GM13977 (cell line): ENCODE measurements at regions not wholly inside any gene's neighbourhood (a gene's known extent, or its start where the extent isn't known, plus 50 kb on each side); places are given as distances from the start of the nearest gene placed in this dataset.

Source experiments
- DNase-seq: peaks from one replicate; pipeline ENCODE4 v3.0.0; 2012; ENCODE audit warnings: low spot score
- in situ Hi-C: fragments of 300-500 bp; cut with MboI; formaldehyde crosslinking; loops from one replicate; pipeline ENCODE4 v1.12.0; 2022; ENCODE audit warnings: low sequenced_read_pairs, low pct_unique_long_range_greater_than_20kb, mixed read lengths, inconsistent platforms; ENCODE audit not compliant: unreplicated experiment
- TF ChIP-seq, protein P1 (sequence below): IDR thresholded peaks from 2 replicates; pipeline ENCODE4 v1.5.1; 2012; ENCODE audit warnings: mild to moderate bottlenecking, control low read depth; ENCODE audit not compliant: insufficient read depth; ENCODE audit errors: extremely low read depth, missing control alignments

DNA sequence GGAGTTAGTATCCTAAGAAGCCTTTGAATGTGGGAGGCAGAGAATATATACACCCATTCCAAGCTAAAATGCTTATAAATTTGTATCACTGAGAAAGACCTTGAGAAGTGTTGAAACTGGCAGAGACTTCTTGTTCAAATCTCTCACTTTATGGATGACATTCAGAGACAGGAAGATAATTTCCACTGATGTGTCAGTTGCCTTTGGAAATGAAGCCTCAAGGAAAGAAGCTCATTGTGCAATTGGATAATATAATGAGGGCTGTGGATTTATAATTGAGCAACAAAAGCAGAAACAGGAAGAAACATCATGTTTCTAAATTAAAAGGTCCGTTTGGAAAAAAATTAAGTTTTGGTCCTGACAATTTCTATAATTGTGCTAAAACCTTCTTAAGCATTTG is 789.9 kb upstream of the IGFBP3 start:
- no peak for DNase-seq
- TF ChIP-seq, protein P1, sequence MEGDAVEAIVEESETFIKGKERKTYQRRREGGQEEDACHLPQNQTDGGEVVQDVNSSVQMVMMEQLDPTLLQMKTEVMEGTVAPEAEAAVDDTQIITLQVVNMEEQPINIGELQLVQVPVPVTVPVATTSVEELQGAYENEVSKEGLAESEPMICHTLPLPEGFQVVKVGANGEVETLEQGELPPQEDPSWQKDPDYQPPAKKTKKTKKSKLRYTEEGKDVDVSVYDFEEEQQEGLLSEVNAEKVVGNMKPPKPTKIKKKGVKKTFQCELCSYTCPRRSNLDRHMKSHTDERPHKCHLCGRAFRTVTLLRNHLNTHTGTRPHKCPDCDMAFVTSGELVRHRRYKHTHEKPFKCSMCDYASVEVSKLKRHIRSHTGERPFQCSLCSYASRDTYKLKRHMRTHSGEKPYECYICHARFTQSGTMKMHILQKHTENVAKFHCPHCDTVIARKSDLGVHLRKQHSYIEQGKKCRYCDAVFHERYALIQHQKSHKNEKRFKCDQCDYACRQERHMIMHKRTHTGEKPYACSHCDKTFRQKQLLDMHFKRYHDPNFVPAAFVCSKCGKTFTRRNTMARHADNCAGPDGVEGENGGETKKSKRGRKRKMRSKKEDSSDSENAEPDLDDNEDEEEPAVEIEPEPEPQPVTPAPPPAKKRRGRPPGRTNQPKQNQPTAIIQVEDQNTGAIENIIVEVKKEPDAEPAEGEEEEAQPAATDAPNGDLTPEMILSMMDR: no peak
- in situ Hi-C loops: no loop called here

DNA sequence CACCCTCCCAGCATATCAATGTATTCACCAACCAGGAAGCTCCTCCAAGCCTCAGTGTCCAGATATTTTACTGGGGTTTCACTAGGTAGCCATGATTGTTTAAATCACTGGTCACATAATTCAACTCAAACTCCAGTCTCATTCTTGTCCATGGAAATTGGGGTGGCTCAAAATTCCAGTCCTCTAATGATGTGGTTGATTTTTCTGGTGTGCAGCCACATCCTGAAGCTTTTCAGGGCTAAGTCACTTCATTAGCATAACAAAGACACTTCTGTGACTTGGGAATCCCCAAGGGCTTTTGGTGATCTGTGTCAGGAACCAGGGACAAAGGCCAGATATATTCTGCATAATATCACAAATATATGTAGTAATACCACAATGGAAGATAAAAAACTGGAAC is 786.9 kb upstream of the IGFBP3 start:
- DNase-seq: no peak
- TF ChIP-seq, protein P1: no peak
- in situ Hi-C loops: no loop called here

DNA sequence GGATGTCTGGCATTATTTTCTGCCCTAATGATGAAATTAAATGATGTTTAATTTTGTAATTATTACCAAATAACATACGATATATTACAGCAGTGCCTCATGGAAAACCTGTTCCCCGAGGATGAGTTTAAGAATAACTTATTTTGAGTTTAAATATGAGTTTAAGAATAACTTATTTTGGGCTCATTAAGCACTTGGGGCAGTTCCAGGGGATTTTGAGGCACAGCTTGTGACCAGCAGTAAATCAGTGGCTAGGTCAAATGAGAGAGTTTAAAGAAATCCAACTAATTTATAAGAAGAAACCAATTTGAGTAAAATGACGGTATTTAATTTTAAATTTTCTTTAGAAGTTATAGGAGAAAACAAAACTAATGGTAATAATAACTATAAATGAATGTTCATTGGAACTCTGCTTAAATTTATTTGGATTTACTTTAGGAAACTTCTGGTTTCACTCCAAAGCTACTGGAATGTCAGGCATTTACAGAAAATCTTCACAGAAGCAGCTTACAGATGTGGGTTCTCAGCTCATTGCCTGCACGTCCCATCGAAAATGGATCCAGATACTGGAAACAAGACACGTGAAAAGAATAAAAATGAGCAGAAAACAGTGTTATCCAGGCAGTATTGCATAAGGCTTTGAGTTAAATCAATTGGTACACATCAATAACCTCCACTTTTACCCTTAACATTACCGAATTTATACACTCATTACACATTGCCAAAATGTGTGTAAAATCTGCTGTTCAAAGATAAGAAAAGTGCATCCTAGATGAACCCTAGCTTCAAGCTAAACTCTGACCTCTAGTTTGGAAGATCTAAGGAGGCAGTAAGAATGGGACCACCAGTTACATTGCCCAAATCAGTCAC is 784.5 kb upstream of the IGFBP3 start:
- in situ Hi-C loops: no loop called here
- no peak for DNase-seq
- TF ChIP-seq, protein P1: no peak

DNA sequence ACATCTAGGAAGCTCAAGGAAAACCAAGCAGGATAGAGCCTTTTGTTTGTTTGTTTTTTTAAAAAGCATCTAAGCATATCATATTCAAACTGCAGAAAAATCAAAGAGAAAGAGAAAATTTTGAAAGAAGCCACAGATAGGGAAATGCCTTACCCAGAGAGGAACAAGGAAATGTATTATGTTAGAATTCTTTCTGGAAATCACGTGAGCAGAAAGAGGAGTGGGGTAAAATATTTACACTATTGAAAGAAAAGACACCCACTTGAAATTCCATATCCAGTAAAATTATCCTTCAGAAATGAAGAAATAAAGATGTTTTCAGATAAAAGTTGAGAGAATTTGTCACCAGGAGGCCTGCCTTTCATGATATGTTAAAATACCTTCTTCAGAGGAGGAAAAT is 775.7 kb upstream of the IGFBP3 start:
- DNase-seq: no peak
- in situ Hi-C loops: no loop called here
- TF ChIP-seq, protein P1: no peak

DNA sequence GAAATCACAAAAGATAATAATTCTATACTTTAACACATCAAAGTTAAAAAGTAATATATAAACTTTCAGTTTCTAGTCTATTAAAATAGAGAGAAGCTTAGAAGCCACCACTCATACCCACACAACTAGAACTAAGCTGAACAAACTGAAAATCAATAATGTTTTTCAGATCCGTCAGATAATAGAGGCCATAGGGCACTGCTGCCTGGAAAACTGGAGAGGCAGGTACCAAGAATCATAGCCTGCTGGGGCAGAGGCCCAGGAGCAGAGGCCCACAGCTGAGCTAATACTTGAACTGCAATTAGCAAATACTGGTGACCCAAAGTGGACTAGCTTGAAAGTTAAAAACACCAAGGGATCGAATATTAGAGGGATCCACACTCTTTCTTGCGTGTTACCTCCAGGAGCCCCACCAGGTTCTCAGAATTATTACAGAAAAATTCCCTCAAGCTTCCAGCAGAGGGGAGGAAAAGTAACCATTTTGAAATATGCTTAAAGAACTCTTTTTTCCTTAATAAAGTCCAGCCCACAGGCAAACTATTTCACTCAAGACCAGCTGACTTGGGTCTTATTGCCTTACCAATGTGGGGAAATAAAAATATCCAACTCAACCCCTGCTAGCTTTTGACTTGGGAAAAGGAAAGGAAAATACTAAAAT is 774.1 kb upstream of the IGFBP3 start:
- TF ChIP-seq, protein P1: no peak
- no peak for DNase-seq
- in situ Hi-C loops: no loop called here

DNA sequence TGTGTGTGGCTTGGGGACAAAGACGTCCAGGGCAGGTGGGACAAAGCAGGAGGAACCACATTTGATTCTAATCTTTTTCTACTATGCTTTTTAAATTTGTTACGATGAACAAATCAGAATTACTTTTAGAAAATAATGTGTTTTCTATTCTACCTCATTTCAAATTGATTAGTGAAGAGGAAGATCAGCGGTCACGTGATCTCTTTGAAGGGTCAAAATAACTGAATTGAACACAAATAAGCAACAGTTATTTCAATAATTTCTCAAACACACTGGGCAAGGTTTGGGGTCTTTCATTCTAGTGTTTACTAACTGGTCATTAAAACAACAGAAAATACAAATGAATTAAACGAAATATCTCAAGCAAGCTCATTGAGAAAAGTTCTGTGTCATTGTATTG is 773.0 kb upstream of the IGFBP3 start:
- in situ Hi-C loops: no loop called here
- DNase-seq: no peak
- TF ChIP-seq, protein P1: no peak
